ENCODE measurements at regions not wholly inside any gene's neighbourhood (a gene's known extent, or its start where the extent isn't known, plus 50 kb on each side); places are given as distances from the start of the nearest gene placed in this dataset.

GRCh38 chr3:152656972-152657355 lies 178.0 kb upstream of the P2RY1 start:
- no peak for TF ChIP-seq ARNTL (CRISPR knock-in tag; IDR thresholded peaks at IDR 0.05; ENCODE audit: borderline replicate concordance, low read depth)
- TF ChIP-seq BACH2 (CRISPR knock-in tag; IDR thresholded peaks at IDR 0.05; ENCODE audit: borderline replicate concordance) = no peak
- no peak for TF ChIP-seq ZC3H10 (CRISPR knock-in tag; IDR thresholded peaks at IDR 0.05)
- no peak for TF ChIP-seq PATZ1 (CRISPR knock-in tag; IDR thresholded peaks at IDR 0.05; ENCODE audit: borderline replicate concordance)

Data from SK-N-SH treated with all-trans-retinoic acid at 6 μM for 48 hours (cell line).